ENCODE measurements at regions not wholly inside any gene's neighbourhood (a gene's known extent, or its start where the extent isn't known, plus 50 kb on each side); places are given as distances from the start of the nearest gene placed in this dataset.

GRCh38 chr2:20111311-20112131 is 60.1 kb upstream of the LAPTM4A start:
- TF ChIP-seq CTCF (IDR thresholded peaks at IDR 0.05; ENCODE audit: insufficient read depth, low read length) (no peak), SPI1 (IDR thresholded peaks at IDR 0.05; ENCODE audit: borderline replicate concordance, low read depth) (no peak), POLR2AphosphoS5 (IDR thresholded peaks at IDR 0.05; ENCODE audit: low read depth) (no peak), REST (IDR thresholded peaks at IDR 0.05; ENCODE audit: insufficient replicate concordance, low read depth) (no peak)
